H1 (cell line): ENCODE measurements at regions not wholly inside any gene's neighbourhood (a gene's known extent, or its start where the extent isn't known, plus 50 kb on each side); places are given as distances from the start of the nearest gene placed in this dataset.

Experiments
- BRCA1 ChIP-seq: IDR thresholded peaks from 2 replicates; pipeline ENCODE4 v1.6.1; 2012; ENCODE audit warnings: low read depth, low read length, improper control_type of control experiment
- CREB1 ChIP-seq: IDR thresholded peaks from 2 replicates; pipeline ENCODE4 v1.6.1; 2012; ENCODE audit warnings: inconsistent platforms
- CTCF ChIP-seq, 3 experiments: IDR thresholded peaks; 1 replicate in 2 of 3; 2 replicates in 1 of 3; pipeline versions ENCODE4 v1.5.1 to v1.6.1; 2011; ENCODE audit warnings: low read length in 3 of 3, mild to moderate bottlenecking in 3 of 3, inconsistent platforms in 2 of 3, low read depth in 1 of 3, moderate library complexity in 1 of 3; ENCODE audit not compliant: insufficient read depth in 1 of 3; ENCODE audit errors: control extremely low read depth in 1 of 3
- EP300 ChIP-seq, 2 experiments: IDR thresholded peaks; 1 replicate in 1 of 2; 2 replicates in 1 of 2; pipeline ENCODE4 v1.6.1; 2011 to 2012; ENCODE audit warnings: low read depth in 2 of 2, low read length in 2 of 2, mild to moderate bottlenecking in 2 of 2, borderline replicate concordance in 1 of 2, inconsistent platforms in 1 of 2, moderate library complexity in 1 of 2
- EZH2 ChIP-seq: fragments of 200-600 bp; sonication (generic); IDR thresholded peaks from 2 replicates; pipeline ENCODE4 v1.7.1; 2012; ENCODE audit warnings: low read depth, mild to moderate bottlenecking, moderate library complexity, low read length, inconsistent platforms; ENCODE audit not compliant: severe bottlenecking
- KDM4A ChIP-seq: IDR thresholded peaks from one replicate; pipeline ENCODE4 v1.7.1; 2012; ENCODE audit warnings: low read depth, mild to moderate bottlenecking, moderate library complexity, low read length, inconsistent platforms; ENCODE audit not compliant: severe bottlenecking
- POLR2A ChIP-seq, 2 experiments: IDR thresholded peaks; 1 replicate in 1 of 2; 2 replicates in 1 of 2; pipeline ENCODE4 v1.6.1; 2011; ENCODE audit warnings: low read depth in 2 of 2, low read length in 2 of 2, mild to moderate bottlenecking in 2 of 2; ENCODE audit errors: control extremely low read depth in 1 of 2
- POLR2AphosphoS5 ChIP-seq: IDR thresholded peaks from 2 replicates; pipeline ENCODE4 v1.6.1; 2011; ENCODE audit warnings: low read depth, low read length
- RAD21 ChIP-seq, 2 experiments: IDR thresholded peaks in 1 of 2; conservative IDR thresholded peaks in 1 of 2; 2 replicates each; pipeline ENCODE4 v1.6.1; 2011; ENCODE audit warnings: low read depth in 2 of 2, low read length in 2 of 2, improper control_type of control experiment in 1 of 2, inconsistent platforms in 1 of 2, mild to moderate bottlenecking in 1 of 2, moderate library complexity in 1 of 2
- RXRA ChIP-seq: IDR thresholded peaks from 2 replicates; pipeline ENCODE4 v1.6.1; 2011; ENCODE audit warnings: low read depth, mild to moderate bottlenecking, low read length, moderate library complexity; ENCODE audit not compliant: insufficient read depth
- SP1 ChIP-seq: IDR thresholded peaks from 2 replicates; pipeline ENCODE4 v1.6.1; 2011; ENCODE audit warnings: low read depth, low read length
- TAF7 ChIP-seq: optimal IDR thresholded peaks from 2 replicates; pipeline ENCODE3; 2011; ENCODE audit warnings: low read depth, mild to moderate bottlenecking, inconsistent platforms, low read length, moderate library complexity, borderline replicate concordance
- TCF12 ChIP-seq: IDR thresholded peaks from 2 replicates; pipeline ENCODE4 v1.6.1; 2011; ENCODE audit warnings: low read depth, mild to moderate bottlenecking, low read length
- USF2 ChIP-seq: IDR thresholded peaks from 2 replicates; pipeline ENCODE4 v1.6.1; 2011; ENCODE audit warnings: low read length, improper control_type of control experiment

- TF ChIP-seq KDM4A: no peak
- no peak for TF ChIP-seq BRCA1
- TF ChIP-seq CTCF (IDR thresholded peaks at IDR 0.05; ENCODE audit: control extremely low read depth in 1 of 3, insufficient read depth in 1 of 3, low read depth in 1 of 3, low read length in 3 of 3): no peak
- TF ChIP-seq RXRA: no peak
- no peak for TF ChIP-seq RAD21 (IDR thresholded peaks at IDR 0.05 in 1 of 2, conservative IDR thresholded peaks at IDR 0.05 in 1 of 2; ENCODE audit: low read depth in 2 of 2, low read length in 2 of 2)
- no peak for TF ChIP-seq POLR2AphosphoS5
- TF ChIP-seq EZH2: no peak
- no peak for TF ChIP-seq TAF7
- TF ChIP-seq USF2: no peak
- no peak for TF ChIP-seq TCF12
- no peak for TF ChIP-seq CREB1
- TF ChIP-seq POLR2A (IDR thresholded peaks at IDR 0.05; ENCODE audit: control extremely low read depth in 1 of 2, low read depth in 2 of 2, low read length in 2 of 2): no peak
- no peak for TF ChIP-seq EP300 (IDR thresholded peaks at IDR 0.05; ENCODE audit: borderline replicate concordance in 1 of 2, low read depth in 2 of 2, low read length in 2 of 2)
- no peak for TF ChIP-seq SP1
Measured at GRCh38 chr2:138116456-138116855, 152.2 kb downstream of the HNMT start.
